ENCODE measurements at regions not wholly inside any gene's neighbourhood (a gene's known extent, or its start where the extent isn't known, plus 50 kb on each side); places are given as distances from the start of the nearest gene placed in this dataset.

DNA sequence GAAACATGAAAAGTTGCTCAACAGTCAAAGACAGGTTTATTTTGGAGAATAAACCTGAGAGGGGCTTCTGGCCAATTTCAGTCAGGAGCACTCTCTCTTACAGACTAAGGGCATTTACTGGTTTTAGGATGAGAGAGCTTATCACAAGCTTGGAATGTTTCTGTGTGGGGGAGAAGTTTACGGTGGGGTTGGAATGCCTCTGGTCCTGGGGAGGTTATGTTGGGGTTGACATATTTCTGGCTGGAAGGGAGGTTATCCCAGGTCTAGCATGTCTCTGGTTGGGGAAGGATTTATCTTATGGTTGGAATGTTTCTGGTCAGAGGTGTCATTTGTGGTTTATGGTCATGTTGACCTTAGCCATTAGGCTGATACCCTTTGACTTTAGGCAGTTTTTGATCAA lies 1867.3 kb downstream of the EFNA5 start:
- TF ChIP-seq GATA3 (IDR thresholded peaks at IDR 0.05; ENCODE audit: low read depth, low read length) (no peak), GATA2 (IDR thresholded peaks at IDR 0.05; ENCODE audit: low read depth, low read length) (no peak)
